ENCODE measurements at regions not wholly inside any gene's neighbourhood (a gene's known extent, or its start where the extent isn't known, plus 50 kb on each side); places are given as distances from the start of the nearest gene placed in this dataset.

DNA sequence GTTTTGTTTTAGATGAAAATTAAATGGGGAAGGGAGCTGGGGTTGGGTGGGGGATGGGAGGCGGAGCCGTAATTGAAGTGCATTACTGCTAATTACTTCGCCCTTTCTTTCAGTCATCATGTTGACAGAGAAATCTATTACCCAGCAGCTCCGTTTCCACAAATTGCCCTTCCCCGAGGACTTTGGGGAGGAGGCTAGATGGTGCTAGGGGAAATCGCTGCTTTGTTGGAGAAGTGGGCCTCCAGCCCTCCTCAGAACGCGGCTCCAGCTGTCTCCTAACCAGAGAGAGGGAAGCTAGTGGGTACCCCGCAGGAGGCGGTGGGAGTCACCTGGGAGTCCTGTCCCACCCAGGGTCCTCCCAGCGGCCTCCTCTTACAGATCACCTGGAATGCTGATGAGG, 130.9 kb upstream of the MYCN start:
- no peak for TF ChIP-seq POLR2A (IDR thresholded peaks at IDR 0.05; ENCODE audit: low read depth, low read length)
- TF ChIP-seq SPI1 (IDR thresholded peaks at IDR 0.05; ENCODE audit: low read depth, low read length) = no peak
